ENCODE measurements at regions not wholly inside any gene's neighbourhood (a gene's known extent, or its start where the extent isn't known, plus 50 kb on each side); places are given as distances from the start of the nearest gene placed in this dataset.

GRCh38 chr14:42000450-42000849, 393.8 kb downstream of the LRFN5 start:
- H3K9me3 ChIP-seq (ENCODE audit: control insufficient read depth, low read length), result no peaks in the 10 kb centered on the region
- H3K36me3 ChIP-seq (ENCODE audit: control insufficient read depth in 1 of 2, insufficient read depth in 2 of 2, low read depth in 1 of 2, low read length in 2 of 2), result no peaks in the 10 kb centered on the region
- H3K79me1 ChIP-seq (replicated peaks; ENCODE audit: low read length, poor library complexity, severe bottlenecking), result no peaks in the 10 kb centered on the region
- H2BK120ac ChIP-seq (ENCODE audit: low read depth, low read length), result no peak overlapping the region
- no peaks in the 10 kb centered on the region for H3K4me1 ChIP-seq (ENCODE audit: control insufficient read depth, insufficient read depth, low read depth, low read length)
- no peak overlapping the region for H3K14ac ChIP-seq (ENCODE audit: low read length in 2 of 2)
- H4K91ac ChIP-seq (ENCODE audit: low read length), result no peak overlapping the region
- H2AFZ ChIP-seq (ENCODE audit: low read depth, low read length), result no peak overlapping the region
- no peaks in the 10 kb centered on the region for H3K27me3 ChIP-seq (ENCODE audit: control insufficient read depth in 1 of 2, insufficient read depth in 1 of 2, low read length in 2 of 2)
- no peak overlapping the region for H2AK5ac ChIP-seq (ENCODE audit: low read length, severe bottlenecking)
- no peak overlapping the region for H2BK5ac ChIP-seq (ENCODE audit: low read depth, low read length, poor library complexity, severe bottlenecking)
- H4K8ac ChIP-seq (ENCODE audit: low read length), result no peak overlapping the region
- H3K4me2 ChIP-seq (ENCODE audit: low read length, poor library complexity, severe bottlenecking), result no peak overlapping the region
- H3K4ac ChIP-seq (ENCODE audit: low read depth in 1 of 2, low read length in 2 of 2), result no peak overlapping the region
- no peak for DNase-seq
- no peak overlapping the region for H3K23ac ChIP-seq (ENCODE audit: low read length in 2 of 2)
- WGBS, result no CpG with 5 or more reads among the region's 1 CpG
- H3K9ac ChIP-seq (ENCODE audit: low read length), result no peak overlapping the region
- no peak overlapping the region for H3K4me3 ChIP-seq (ENCODE audit: insufficient read depth in 1 of 2, low read depth in 1 of 2, low read length in 2 of 2)
- no peak overlapping the region for H3K27ac ChIP-seq (ENCODE audit: low read length, poor library complexity, severe bottlenecking)
- H2BK15ac ChIP-seq (ENCODE audit: low read depth, poor library complexity, severe bottlenecking), result no peak overlapping the region
- no peak overlapping the region for H3K18ac ChIP-seq (ENCODE audit: low read depth in 1 of 2, low read length in 2 of 2)
- no peak overlapping the region for H2BK12ac ChIP-seq (ENCODE audit: low read length in 2 of 2)

GRCh38 chr14:41993687-41994086, 387.0 kb downstream of the LRFN5 start:
- H2AFZ ChIP-seq (ENCODE audit: low read depth, low read length), result no peak overlapping the region

GRCh38 chr14:41986700-41987099, 380.0 kb downstream of the LRFN5 start:
- Histone ChIP-seq H2BK15ac (ENCODE audit: low read depth, poor library complexity, severe bottlenecking) (no peak overlapping the region), H2BK5ac (ENCODE audit: low read depth, low read length, poor library complexity, severe bottlenecking) (no peak overlapping the region), H4K8ac (ENCODE audit: low read length) (no peak overlapping the region), H3K79me1 (replicated peaks; ENCODE audit: low read length, poor library complexity, severe bottlenecking) (no peaks in the 10 kb centered on the region), H3K36me3 (ENCODE audit: control insufficient read depth in 1 of 2, insufficient read depth in 2 of 2, low read depth in 1 of 2, low read length in 2 of 2) (no peaks in the 10 kb centered on the region), H2AFZ (ENCODE audit: low read depth, low read length) (no peak overlapping the region), H3K9ac (ENCODE audit: low read length) (no peak overlapping the region), H3K18ac (ENCODE audit: low read depth in 1 of 2, low read length in 2 of 2) (no peak overlapping the region), H4K91ac (ENCODE audit: low read length) (no peak overlapping the region), H2BK120ac (ENCODE audit: low read depth, low read length) (no peak overlapping the region), H3K4me1 (ENCODE audit: control insufficient read depth, insufficient read depth, low read depth, low read length) (no peaks in the 10 kb centered on the region), H3K4me3 (ENCODE audit: insufficient read depth in 1 of 2, low read depth in 1 of 2, low read length in 2 of 2) (no peak overlapping the region), H3K4ac (ENCODE audit: low read depth in 1 of 2, low read length in 2 of 2) (no peak overlapping the region), H3K23ac (ENCODE audit: low read length in 2 of 2) (no peak overlapping the region), H2AK5ac (ENCODE audit: low read length, severe bottlenecking) (no peak overlapping the region), H3K27ac (ENCODE audit: low read length, poor library complexity, severe bottlenecking) (no peak overlapping the region), H3K14ac (ENCODE audit: low read length in 2 of 2) (no peak overlapping the region), H2BK12ac (ENCODE audit: low read length in 2 of 2) (no peak overlapping the region), H3K27me3 (ENCODE audit: control insufficient read depth in 1 of 2, insufficient read depth in 1 of 2, low read length in 2 of 2) (no peaks in the 10 kb centered on the region), H3K9me3 (ENCODE audit: control insufficient read depth, low read length) (no peaks in the 10 kb centered on the region), H3K4me2 (ENCODE audit: low read length, poor library complexity, severe bottlenecking) (no peak overlapping the region)
- DNase-seq, result peak; percentile 19

More at GRCh38 chr14:41993687-41994086, 387.0 kb downstream of the LRFN5 start:
- no peak overlapping the region for H3K27ac ChIP-seq (ENCODE audit: low read length, poor library complexity, severe bottlenecking)
- no peak overlapping the region for H2BK12ac ChIP-seq (ENCODE audit: low read length in 2 of 2)
- H2AK5ac ChIP-seq (ENCODE audit: low read length, severe bottlenecking), result no peak overlapping the region
- no peak overlapping the region for H3K4me2 ChIP-seq (ENCODE audit: low read length, poor library complexity, severe bottlenecking)
- no peak overlapping the region for H2BK120ac ChIP-seq (ENCODE audit: low read depth, low read length)
- H3K23ac ChIP-seq (ENCODE audit: low read length in 2 of 2), result no peak overlapping the region
- H3K9me3 ChIP-seq (ENCODE audit: control insufficient read depth, low read length), result no peaks in the 10 kb centered on the region
- H3K4me1 ChIP-seq (ENCODE audit: control insufficient read depth, insufficient read depth, low read depth, low read length), result no peaks in the 10 kb centered on the region
- no peak overlapping the region for H2BK15ac ChIP-seq (ENCODE audit: low read depth, poor library complexity, severe bottlenecking)
- H3K4ac ChIP-seq (ENCODE audit: low read depth in 1 of 2, low read length in 2 of 2), result no peak overlapping the region
- WGBS, result 89% methylated on average over 1 of the region's 1 CpG
- DNase-seq, result no peak
- H4K91ac ChIP-seq (ENCODE audit: low read length), result no peak overlapping the region
- no peak overlapping the region for H4K8ac ChIP-seq (ENCODE audit: low read length)
- no peak overlapping the region for H3K18ac ChIP-seq (ENCODE audit: low read depth in 1 of 2, low read length in 2 of 2)
- H3K79me1 ChIP-seq (replicated peaks; ENCODE audit: low read length, poor library complexity, severe bottlenecking), result no peaks in the 10 kb centered on the region
- H3K27me3 ChIP-seq (ENCODE audit: control insufficient read depth in 1 of 2, insufficient read depth in 1 of 2, low read length in 2 of 2), result no peaks in the 10 kb centered on the region
- no peaks in the 10 kb centered on the region for H3K36me3 ChIP-seq (ENCODE audit: control insufficient read depth in 1 of 2, insufficient read depth in 2 of 2, low read depth in 1 of 2, low read length in 2 of 2)
- no peak overlapping the region for H3K4me3 ChIP-seq (ENCODE audit: insufficient read depth in 1 of 2, low read depth in 1 of 2, low read length in 2 of 2)
- no peak overlapping the region for H3K14ac ChIP-seq (ENCODE audit: low read length in 2 of 2)
- no peak overlapping the region for H3K9ac ChIP-seq (ENCODE audit: low read length)
- no peak overlapping the region for H2BK5ac ChIP-seq (ENCODE audit: low read depth, low read length, poor library complexity, severe bottlenecking)

- Histone ChIP-seq H3K9me3 (ENCODE audit: control insufficient read depth, low read length) (no peaks in the 10 kb centered on the region), H3K14ac (ENCODE audit: low read length in 2 of 2) (no peak overlapping the region), H3K18ac (ENCODE audit: low read depth in 1 of 2, low read length in 2 of 2) (no peak overlapping the region), H2BK5ac (ENCODE audit: low read depth, low read length, poor library complexity, severe bottlenecking) (no peak overlapping the region), H2AK5ac (ENCODE audit: low read length, severe bottlenecking) (no peak overlapping the region), H3K27me3 (ENCODE audit: control insufficient read depth in 1 of 2, insufficient read depth in 1 of 2, low read length in 2 of 2) (no peaks in the 10 kb centered on the region), H2BK15ac (ENCODE audit: low read depth, poor library complexity, severe bottlenecking) (no peak overlapping the region), H3K36me3 (ENCODE audit: control insufficient read depth in 1 of 2, insufficient read depth in 2 of 2, low read depth in 1 of 2, low read length in 2 of 2) (no peaks in the 10 kb centered on the region), H3K4me3 (ENCODE audit: insufficient read depth in 1 of 2, low read depth in 1 of 2, low read length in 2 of 2) (no peak overlapping the region), H3K23ac (ENCODE audit: low read length in 2 of 2) (no peak overlapping the region), H3K4me1 (ENCODE audit: control insufficient read depth, insufficient read depth, low read depth, low read length) (no peaks in the 10 kb centered on the region), H2BK12ac (ENCODE audit: low read length in 2 of 2) (no peak overlapping the region), H3K9ac (ENCODE audit: low read length) (no peak overlapping the region), H2AFZ (ENCODE audit: low read depth, low read length) (no peak overlapping the region), H4K8ac (ENCODE audit: low read length) (no peak overlapping the region), H3K4me2 (ENCODE audit: low read length, poor library complexity, severe bottlenecking) (no peak overlapping the region), H2BK120ac (ENCODE audit: low read depth, low read length) (no peak overlapping the region), H4K91ac (ENCODE audit: low read length) (no peak overlapping the region), H3K27ac (ENCODE audit: low read length, poor library complexity, severe bottlenecking) (no peak overlapping the region), H3K79me1 (replicated peaks; ENCODE audit: low read length, poor library complexity, severe bottlenecking) (no peaks in the 10 kb centered on the region), H3K4ac (ENCODE audit: low read depth in 1 of 2, low read length in 2 of 2) (no peak overlapping the region)
- 80% methylated on average over 2 of the region's 2 CpGs for WGBS
- no peak for DNase-seq
Observed at GRCh38 chr14:41986083-41986645, 379.5 kb downstream of the LRFN5 start.

Measured in mesenchymal stem cell (in vitro differentiated cells and primary cell).